Activated T-cell treated with anti-CD3 and anti-CD28 coated beads, Interleukin-2, amount 50 U/mL, for 48 hours (primary cell): ENCODE measurements at regions not wholly inside any gene's neighbourhood (a gene's known extent, or its start where the extent isn't known, plus 50 kb on each side); places are given as distances from the start of the nearest gene placed in this dataset.
"Not testable (repeated sequence)": the region's sequence is repeated elsewhere in the genome, so short reads cannot be mapped to it uniquely, and the experiment has no call there.

Experiments
- DNase-seq, 2 experiments: peaks; one replicate each; pipeline ENCODE4 v3.0.0-alpha.2; 2020

DNA sequence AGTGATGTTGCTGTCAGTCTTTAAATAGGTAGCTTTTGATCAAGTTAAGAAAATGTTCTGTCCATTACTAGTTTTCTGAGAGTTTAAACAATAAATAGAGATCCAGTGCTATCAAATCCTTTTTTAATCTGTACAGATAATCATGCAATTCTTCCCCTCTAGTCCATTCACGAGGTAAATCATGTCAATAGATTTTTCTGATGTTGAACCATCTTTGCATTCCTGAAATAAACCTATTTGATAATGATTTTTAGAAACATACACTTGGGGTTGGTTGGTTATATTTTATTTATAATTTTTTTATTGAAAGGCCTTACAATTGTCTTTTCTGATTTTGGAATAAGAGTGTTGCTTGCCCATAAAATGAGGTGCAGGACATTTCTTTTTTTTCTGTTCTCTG lies 95.0 kb downstream of the FAM53A start:
- no peak for DNase-seq

DNA sequence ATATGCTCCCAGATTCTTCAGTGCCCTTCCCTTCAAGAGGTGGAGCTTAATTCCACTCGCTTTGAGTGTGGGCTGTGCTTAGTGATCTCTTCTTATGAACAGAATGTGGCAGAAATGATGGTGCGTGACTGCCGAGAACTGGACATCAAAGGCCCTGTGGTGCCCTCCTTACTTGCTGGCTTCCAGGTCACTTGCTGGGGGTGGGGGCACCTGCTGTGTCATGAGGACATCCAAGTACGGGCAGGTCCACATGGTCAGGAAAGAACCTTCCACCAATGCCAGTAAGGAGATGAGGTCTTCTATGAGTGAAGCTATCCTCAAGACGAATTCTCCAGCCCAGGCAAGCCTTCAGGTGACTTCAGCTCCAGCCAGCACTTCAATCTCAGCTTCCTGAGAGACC lies 95.8 kb downstream of the FAM53A start:
- no peak for DNase-seq

DNA sequence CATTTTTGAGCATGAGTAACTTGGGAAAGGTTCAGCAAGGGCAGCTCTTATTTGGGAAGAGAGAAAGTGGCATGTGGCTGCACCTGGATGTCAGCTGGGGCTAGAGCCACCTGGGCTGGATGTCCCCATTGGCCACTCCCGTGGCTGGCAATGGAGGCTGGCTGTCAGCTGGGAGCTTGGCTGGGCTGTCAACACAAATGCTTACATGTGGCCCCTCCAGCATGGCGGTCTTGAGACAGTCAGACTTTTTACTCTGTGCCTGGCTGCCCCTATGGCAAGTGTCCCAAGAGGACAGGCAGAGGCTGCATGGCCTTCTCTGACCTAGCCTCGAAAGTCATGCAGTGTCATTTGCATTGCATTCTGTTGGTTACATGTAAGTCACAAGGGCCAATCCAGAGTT lies 99.6 kb downstream of the FAM53A start:
- no peak for DNase-seq

DNA sequence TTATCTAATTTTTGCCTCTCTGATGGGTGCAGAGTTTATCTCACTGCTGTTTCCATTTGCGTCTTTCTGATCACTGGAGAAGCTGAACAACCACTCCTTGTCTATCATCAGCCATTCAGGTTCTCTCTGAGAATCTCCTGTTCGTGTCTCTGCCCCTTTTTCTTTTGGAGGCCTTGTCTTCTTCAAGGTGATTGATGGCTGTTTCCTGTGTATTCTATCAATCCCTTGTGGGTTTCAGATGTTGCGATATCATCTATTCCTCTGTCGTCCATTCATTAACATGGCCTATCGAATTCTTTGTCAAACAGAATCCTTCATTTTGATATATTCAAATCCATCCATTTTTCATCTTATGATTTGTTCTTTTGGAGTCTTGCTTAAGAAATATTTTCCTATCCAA lies 100.3 kb downstream of the FAM53A start:
- no peak for DNase-seq

DNA sequence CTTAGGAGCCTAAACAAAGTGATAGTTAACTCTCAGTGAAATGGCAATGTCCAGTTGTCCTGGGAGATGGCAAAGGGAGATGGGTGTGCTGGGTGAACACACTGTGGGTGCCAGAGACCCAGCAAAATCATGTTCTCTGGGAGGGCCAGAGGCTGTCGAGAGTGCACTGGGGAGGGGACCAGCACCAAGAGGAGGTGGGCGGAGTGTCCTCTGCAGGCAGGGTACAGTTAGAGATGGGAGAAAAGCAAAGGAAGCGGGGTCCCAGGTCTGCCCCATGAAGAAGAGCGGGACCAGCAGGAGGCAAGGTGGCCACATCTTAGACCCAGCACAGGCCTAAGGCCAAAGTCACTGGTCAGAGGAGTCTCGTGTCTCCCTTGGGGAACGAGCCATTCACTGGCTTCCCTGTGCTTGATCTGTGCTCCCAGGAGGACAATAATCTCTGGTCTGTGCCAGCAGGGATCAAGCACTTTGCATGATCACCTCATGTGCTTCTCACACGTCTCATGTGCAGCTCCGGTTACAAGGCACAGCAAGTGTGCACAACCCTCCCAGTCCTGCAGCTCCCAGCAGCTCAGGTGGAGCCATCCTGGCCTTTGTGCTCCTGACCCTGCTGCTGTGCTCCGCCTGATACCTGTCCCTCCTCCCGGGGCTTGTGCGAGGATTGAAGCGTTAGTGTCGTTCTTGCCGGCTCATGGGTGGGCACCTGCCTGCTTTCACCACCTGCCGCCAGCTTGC lies 100.9 kb downstream of the FAM53A start:
- DNase-seq, result no peak

DNA sequence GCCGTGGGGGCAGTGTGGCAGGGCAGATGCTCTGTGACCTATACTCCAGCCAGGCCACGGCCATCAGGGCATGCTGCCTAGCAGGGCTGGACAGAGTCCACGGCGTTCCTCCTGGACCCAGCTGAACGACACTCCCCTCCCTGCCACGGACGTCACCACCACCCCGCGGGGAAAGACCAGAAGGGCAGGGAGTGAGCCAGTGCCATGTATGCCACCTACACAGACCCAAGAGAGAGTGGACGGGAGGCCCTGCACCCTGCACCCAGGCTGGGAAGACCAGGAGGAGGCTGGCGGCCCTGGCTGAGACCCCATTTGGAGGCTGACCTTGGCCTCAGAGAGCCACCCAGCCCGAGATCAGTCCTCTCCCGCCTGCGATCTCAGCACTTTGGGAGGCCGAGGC lies 101.9 kb downstream of the FAM53A start:
- DNase-seq, result no peak

DNA sequence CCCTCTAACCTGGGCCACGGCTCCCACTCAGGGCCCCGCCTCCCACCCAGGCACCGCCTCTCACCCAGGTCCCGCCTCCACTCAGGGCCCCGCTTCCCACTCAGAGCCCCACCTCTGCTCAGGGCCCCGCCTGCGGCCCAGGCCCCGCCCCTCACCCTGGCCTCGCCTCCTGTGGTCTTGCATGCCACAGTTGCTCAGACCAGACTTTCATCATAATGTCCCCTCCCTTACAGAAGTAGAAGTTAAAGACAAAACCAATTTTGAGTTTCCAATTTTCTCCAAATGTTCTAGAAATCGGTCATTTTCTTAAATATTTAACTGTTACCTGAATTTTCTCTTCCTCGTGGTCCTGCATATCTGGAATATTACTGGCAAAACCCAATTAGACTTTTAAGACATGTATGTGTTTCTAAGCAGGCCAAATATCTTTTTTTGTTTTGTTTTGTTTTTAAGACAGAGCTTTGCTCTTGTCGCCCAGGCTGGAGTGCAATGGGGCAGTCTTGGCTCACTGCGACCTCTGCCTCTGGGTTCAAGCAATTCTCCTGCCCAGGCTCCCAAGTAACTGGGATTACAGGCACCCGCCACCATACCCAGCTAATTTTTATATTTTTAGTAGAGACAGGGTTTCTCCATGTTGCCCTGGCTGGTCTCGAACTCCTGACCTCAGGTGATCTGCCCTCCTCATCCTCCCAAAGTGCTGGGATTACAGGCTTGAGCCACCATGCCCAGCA lies 102.8 kb downstream of the FAM53A start:
- peak; percentile 91 to 93 for DNase-seq

DNA sequence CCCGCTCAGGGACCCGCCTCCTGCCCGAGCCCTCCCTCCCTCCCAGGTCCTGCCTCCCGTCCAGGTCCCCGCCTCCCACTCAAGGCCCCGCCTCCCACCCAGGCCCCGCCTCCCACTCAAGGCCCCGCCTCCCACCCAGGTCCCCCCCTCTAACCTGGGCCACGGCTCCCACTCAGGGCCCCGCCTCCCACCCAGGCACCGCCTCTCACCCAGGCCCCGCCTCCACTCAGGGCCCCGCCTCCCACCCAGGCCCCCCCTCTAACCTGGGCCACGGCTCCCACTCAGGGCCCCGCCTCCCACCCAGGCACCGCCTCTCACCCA lies 103.5 kb downstream of the FAM53A start:
- not testable (repeated sequence) for DNase-seq

DNA sequence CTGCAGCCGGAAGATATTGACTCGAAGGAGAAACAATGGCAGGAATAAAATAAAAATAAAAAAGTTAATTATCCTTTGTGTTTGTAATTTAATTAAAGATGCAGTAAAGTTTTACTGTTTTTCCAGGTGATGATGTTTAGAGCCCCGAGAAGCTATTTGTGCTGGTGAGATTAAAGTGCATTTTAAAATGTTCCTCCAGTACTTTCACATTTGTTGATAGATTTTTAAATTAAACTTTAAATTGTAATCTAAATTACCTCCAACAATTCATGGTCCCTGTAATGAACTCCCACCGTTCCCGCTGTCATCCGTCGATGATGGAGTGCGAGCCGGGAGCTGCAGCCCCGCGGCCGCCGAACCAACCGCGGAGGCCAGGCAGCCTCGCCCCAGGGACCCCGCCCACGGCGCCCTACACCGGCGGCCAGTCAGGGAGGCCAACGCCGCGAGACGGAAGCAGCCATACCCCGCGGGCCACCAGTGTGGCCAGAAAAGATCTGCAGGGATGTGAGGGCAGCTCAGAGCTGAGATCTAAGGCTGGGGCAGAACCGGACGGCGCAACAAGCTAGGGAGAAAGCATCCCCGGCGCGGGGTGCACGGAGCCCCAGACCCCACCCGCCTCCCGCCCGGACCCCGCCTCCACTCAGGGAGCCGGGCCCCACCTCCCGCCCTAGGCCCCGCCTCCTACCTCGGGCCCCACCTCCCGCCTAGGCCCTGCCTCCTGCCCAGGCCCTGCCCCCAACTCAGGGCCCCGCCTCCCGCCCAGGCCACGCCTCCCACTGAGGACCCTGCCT lies 104.0 kb downstream of the FAM53A start:
- peak; percentile 91 to 93 for DNase-seq

DNA sequence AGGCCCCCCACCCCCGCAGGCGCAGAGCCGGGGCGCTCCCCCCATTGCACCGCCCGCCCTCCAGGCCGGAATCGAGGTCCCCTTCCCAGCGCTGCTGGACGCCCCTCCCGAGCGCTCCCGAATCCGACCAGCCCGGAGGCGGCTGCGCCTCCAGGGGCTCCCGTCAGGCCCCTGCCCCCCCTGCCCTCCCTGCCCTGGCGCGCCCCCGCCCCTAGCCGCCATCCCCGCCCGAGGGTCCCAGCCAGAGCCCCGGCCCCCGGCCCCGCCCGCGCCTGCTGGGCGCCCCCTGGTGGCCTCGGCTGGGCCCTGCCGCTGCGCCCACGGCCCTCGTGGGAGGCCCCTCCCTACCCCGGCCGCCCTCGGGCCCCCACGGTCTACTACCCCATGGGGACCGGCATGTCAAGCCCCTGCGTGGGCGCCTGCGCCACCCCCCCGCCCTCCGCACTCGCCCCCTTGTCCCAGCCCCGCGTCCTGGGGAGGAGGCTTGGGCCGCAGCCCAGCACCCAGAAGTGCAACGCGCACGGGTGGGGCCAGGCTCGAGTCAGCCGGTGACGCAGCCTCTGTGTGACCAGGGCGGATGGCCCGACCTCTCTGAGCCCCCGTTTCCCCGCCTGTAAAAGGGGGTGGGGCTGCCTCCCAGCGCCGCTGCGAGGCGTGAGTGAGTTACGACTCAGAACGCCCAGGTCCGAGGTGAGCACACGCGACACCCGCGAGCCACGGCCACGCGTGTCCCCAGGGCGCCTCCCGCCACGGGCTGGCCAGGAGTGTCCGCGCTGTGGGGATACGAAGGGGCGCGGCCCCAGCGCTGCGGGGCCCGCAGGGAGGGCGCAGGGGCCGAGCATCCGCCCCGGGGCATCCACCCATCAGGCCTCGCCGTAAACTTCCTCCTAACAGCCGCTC lies 104.9 kb downstream of the FAM53A start:
- DNase-seq, result peak; percentile 85 to 87

DNA sequence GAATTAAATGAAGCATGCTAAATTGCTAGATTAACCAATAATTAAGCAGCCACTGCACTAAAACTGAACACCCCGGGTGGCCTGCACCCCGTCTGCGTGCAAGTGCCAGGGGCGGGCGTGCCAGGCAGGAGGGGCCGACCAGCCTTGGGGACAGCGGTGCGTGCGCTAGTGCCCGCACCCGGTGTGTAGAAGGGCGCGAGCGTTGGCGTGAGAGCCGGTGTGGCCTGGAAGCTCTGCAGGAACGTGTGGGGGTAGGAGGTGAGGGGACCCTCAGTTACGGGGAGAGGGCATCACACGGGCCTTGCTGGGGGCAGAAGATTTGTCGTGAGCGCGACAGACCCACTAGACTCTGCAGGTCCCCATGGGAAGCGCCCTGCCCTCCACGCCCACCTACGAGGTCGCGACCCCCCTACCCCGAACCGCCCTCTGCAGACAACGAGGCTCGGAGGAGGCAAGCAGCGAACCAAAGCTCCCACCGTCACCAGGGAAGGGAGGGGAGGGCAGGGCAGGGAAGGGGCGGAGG lies 105.8 kb downstream of the FAM53A start:
- DNase-seq, result no peak

DNA sequence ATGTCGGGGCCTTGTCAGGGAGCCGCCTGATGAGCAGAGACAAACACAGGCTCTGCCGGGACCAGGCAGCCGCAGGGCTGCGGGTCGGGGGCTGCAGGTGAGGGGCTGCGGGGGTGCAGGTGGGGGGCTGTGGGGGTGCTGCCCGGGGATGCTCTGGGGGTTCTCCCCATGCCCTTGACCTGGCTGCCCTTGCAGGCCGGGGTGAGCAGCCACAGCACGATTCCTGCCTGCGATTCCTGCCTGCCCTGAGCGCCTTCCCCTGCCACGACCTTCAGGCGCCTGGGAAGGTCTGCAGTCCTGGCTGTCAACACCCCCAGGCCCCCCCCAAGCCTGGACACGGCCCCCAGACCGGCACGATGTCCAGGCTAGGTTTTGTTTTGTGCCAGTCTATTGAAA lies 106.3 kb downstream of the FAM53A start:
- DNase-seq, result no peak

DNA sequence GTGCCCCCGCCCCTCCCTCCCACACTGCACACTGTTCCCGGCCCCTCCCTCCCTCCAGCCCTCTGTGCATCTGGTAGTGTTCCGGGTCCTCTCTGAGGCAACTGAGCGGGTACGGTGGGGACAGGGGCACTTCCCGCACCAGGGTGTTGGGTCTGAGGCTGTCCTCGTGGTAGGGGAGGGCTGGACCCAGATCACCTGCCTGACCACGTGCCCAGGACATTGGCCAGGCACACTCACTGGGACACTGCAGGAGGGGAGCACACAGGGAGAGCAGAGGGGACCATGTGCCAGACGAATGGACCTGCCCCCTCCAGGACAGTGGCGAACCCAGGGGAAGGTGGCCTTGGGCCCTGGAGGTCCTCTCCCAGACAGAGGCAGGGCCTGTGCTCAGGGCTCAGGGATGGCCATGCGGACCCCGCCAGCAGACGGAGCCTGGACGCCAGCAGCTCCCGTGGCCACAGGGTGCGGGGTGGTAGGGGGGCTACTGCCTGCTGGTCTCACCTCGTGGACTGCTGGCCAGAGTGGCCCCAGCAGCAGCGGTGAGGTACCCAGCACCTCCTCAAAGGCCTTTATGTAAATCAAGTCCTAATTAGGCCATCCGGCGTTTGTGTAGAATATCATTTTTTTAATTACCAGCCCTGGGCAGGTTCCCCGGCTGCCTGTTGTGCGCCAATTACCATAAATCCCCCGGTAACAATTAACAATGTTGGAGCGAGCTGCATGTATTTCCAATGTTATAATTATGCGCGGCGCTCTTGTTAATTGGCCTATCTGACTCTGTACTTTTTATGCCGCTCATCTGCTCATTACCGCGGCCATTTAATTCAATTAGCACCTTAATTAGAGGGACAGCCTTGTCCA lies 106.9 kb downstream of the FAM53A start:
- DNase-seq, result no peak

DNA sequence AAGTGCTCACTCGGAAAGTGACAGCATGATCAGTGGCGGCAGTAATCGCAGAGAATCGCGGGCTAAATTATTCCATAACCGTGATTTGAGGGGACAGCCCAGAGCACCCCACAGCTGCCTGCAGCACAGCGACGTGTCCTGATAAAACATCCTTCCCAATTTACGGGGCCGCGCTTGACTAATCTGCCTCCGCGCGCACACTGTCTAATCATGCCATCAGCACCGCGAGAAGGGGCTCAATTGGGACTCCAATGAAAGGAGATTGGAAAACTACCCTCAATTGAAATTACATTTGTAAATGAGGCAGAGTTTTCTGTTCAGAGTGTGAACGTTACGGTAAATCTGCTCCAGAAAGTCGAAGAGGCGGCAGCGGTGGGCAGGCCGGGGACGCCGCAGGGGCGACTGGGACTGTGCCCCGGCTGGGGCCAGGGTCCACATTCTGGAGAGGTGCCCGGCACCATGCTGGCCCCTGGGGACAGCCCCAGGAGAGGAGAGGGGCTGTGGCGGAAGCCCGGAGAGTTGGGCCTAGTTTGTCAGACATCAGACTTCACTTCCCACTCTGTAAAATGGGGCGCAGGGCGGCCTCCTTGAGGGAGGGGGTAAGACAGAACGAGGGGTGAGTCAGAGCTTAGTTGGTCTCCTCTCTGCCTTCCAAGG lies 107.7 kb downstream of the FAM53A start:
- DNase-seq, result no peak

DNA sequence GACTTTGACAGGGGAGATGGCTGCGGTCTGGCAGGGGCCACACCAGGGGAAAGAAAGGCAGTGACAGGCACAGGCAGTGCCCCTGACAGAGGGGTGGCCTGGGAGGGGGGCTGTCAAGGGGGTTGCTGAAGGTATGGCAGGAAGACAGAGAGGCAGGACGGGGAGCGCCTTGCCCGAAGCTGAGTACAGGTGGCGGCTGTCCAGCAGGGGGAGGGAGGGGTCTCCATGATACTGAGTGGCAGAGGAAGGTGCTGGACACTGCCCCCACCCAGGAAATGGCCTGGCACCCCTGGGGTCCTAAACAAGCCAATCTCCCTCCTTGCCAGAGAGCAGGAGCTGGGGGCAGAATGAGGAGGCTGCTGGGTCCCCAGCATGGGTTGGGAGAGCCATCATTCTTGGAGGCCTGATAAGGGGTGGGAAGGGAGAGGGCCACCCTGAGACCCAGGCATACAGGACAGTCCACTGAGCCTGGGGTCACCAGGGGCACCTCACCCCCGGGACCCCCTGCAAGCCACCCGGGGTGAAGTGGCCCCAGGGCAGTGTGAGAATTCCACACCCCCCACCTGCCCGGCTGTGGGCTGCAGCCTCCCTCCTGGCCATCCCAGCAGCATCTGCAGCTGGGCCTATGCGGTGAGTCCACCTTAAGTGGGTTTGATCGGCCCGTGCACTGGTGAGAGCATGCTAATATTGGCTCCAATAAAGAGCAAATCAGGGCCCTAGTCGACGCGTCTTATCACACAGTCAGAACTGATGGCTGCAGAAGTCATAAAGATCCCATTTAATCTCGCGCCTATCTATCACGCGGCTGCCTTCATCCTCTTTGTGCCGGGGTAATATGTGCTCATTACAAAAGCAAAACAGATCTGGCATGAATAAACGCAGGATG lies 108.5 kb downstream of the FAM53A start:
- no peak for DNase-seq

DNA sequence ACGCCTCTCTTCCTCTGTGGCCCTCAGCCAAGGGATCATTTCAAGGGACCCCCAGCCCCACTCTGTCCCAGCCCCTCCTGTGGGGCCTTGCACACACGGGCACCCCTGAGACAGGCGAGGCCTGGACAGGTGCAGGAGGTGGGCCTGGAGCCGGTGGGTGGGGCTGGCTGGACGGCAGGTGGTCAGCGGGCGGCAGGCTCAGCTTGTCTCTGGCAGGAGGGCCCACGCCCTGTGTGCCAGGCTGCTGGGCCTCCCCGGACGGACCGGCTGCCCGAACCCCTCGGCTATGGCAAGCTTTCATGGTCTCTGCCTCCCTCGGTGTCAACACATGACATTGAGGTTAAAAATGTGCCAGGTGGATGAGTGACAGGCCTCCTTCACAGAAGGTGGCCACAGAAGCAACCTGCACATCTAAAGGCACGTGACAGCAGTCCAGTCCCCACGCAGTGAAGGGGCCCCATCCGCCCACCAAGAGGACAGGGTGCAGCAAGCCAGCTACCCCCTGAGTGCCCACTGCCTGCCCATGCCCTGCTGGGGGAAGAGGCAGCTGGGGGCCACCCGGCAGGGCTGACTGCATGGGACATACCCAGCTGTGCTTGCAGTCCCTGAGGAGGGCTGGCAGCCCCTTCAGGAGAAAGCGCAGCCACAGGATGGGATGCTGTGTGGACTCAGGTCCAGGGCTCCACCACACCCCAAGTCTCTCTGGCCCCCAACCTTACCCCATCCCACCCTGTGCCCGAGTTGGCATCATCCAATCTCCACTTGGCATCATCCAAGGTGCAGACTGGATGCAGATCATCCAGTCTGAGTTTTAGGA lies 109.3 kb downstream of the FAM53A start:
- DNase-seq, result no peak

DNA sequence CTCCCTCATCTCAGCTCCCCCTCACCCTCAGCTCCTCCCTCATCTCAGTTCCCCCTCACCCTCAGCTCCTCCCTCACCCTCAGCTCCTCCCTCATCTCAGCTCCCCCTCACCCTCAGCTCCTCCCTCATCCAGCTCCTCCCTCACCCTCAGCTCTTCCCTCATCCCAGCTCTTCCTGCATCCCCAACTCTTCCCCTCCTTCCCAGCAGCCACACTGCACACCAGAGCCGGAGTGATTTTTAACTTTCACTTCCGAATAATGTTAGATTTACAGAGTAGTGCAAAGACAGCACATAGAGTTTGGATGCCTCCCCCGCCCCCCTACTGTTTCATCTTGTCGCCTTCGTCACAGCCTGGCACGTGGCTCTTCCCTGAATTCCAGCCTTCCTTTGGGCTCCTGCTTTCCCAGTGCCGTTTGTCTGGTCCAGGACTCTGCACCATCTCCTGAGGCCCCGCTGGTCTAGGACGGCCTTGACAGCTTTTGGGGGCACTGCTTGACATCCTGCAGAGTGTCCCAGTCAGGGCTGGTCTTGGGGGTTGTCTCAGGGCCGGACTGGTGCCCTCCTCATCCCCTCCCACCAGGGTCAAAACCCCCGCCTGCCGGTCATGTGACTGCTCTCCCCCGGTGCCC lies 110.2 kb downstream of the FAM53A start:
- no peak for DNase-seq

DNA sequence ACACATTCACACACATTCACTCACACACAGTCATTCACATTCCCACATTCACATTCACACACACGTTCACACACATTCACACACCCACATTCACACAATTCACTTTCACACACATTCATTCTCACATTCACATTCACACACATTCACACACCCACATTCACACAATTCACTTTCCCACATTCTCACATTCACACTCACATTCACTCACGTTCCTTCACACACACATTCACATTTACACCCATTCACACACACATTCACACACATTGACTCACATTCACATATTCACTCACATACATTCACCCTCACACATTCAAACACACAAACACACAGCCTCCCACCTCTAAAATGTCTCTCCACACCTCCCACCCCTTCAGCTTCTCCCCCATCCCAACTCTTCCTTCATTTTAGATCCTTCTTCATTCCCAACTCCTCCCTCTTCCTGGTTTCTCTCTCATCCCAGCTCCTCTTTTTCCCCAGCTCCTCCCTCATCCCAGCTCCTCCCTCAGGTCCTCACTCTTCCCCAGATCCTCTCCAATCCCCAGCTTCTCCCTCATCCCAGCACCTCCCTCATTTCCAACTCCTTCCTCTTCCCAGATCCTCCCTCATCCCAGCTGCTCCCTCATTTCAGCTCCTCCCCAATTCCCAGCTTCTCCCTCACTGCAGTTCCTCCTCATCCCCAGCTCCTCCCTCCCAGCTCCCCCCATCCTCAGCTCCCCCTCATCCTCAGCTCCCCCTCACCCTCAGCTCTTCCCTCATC lies 111.0 kb downstream of the FAM53A start:
- no peak for DNase-seq
